ENCODE measurements at regions not wholly inside any gene's neighbourhood (a gene's known extent, or its start where the extent isn't known, plus 50 kb on each side); places are given as distances from the start of the nearest gene placed in this dataset.

GRCh38 chr1:73056826-73057225 lies 774.5 kb upstream of the NEGR1 start:
- no peak for TF ChIP-seq ATF7 (IDR thresholded peaks at IDR 0.05; ENCODE audit: low read depth)
- no peak for TF ChIP-seq MEF2A (IDR thresholded peaks at IDR 0.05; ENCODE audit: insufficient read depth, low read depth, low read length)
- no peak for TF ChIP-seq POLR2A (IDR thresholded peaks at IDR 0.05; ENCODE audit: low read depth, low read length)
- no peak for TF ChIP-seq RAD21 (IDR thresholded peaks at IDR 0.05; ENCODE audit: insufficient read depth, low read depth, low read length)
- no peak for TF ChIP-seq MLLT1 (IDR thresholded peaks at IDR 0.05)
- TF ChIP-seq EP300 (IDR thresholded peaks at IDR 0.05; ENCODE audit: borderline replicate concordance in 1 of 2, control insufficient read depth in 1 of 2, low read depth in 2 of 2, low read length in 2 of 2) = no peak
